Breast epithelium (tissue), 4 donors: ENCODE measurements at regions not wholly inside any gene's neighbourhood (a gene's known extent, or its start where the extent isn't known, plus 50 kb on each side); places are given as distances from the start of the nearest gene placed in this dataset.

ENCODE experiments used
- DNase-seq, 2 donors: peaks; one replicate each; pipeline ENCODE4 v3.0.0-alpha.2; 2019; ENCODE audit warnings: low spot score in 2 of 2
- H3K27ac ChIP-seq, 2 donors: fragments of 200-600 bp; sonication (generic) in 1 of 2; one replicate each; pipeline ENCODE4 v1.5.1; 2016 to 2019; ENCODE audit warnings: mild to moderate bottlenecking in 1 of 2
- H3K27me3 ChIP-seq, 2 donors: fragments of 200-600 bp; sonication (generic) in 1 of 2; one replicate each; pipeline versions ENCODE4 v1.5.1 to v1.6.0; 2017 to 2019; ENCODE audit warnings: control low read depth in 1 of 2, mild to moderate bottlenecking in 1 of 2
- H3K36me3 ChIP-seq: fragments of 200-600 bp; one replicate; pipeline ENCODE4 v1.5.1; 2019
- H3K4me1 ChIP-seq, 2 donors: fragments of 200-600 bp; sonication (generic); one replicate each; pipeline ENCODE4 v1.5.1; 2016 to 2019; ENCODE audit warnings: control low read depth in 1 of 2
- H3K4me3 ChIP-seq, 3 donors: fragments of 200-600 bp; sonication (generic); 1 replicate in 2 of 3; 2 replicates in 1 of 3; pipeline ENCODE4 v1.5.1; 2016 to 2019; ENCODE audit warnings: mild to moderate bottlenecking in 3 of 3, moderate library complexity in 2 of 3
- H3K9me3 ChIP-seq, 2 donors: fragments of 200-600 bp; sonication (generic) in 1 of 2; one replicate each; pipeline ENCODE4 v1.5.1; 2016 to 2019; ENCODE audit warnings: control low read depth in 1 of 2
- CTCF ChIP-seq, 3 donors: fragments of 450-650 bp; IDR thresholded peaks; one replicate each; pipeline ENCODE4 v1.5.1; 2016 to 2017; ENCODE audit warnings: antibody characterized with exemption in 3 of 3, mild to moderate bottlenecking in 3 of 3, moderate library complexity in 3 of 3
- POLR2A ChIP-seq: fragments of 450-650 bp; IDR thresholded peaks from one replicate; pipeline ENCODE4 v1.6.1; 2016; ENCODE audit warnings: antibody characterized with exemption, mild to moderate bottlenecking, moderate library complexity
- POLR2AphosphoS5 ChIP-seq, 3 donors: sonication (generic); formaldehyde crosslinking; IDR thresholded peaks; one replicate each; pipeline ENCODE4 v1.6.1; 2017; ENCODE audit warnings: antibody characterized with exemption in 3 of 3
- intact Hi-C: fragments of 100-400 bp; cut with DNase I; formaldehyde crosslinking; loops from one replicate; pipeline ENCODE4 v1.15.1; 2023; ENCODE audit warnings: low total_unique reads

- H3K4me1 ChIP-seq, result no peaks in the 10 kb centered on the region
- no peak overlapping the region for H3K27ac ChIP-seq
- H3K36me3 ChIP-seq, result no peaks in the 10 kb centered on the region
- DNase-seq, result no peak
- TF ChIP-seq POLR2A (no peak), POLR2AphosphoS5 (IDR thresholded peaks at IDR 0.05) (no peak)
- intact Hi-C loops, result no loop called here
- H3K27me3 ChIP-seq, result peaks cover 0 to 9% of the 10 kb centered on the region in 2 donors
- H3K9me3 ChIP-seq, result peaks cover 0 to 9% of the 10 kb centered on the region in 2 donors
- H3K4me3 ChIP-seq, result no peak overlapping the region
Measured at GRCh38 chr11:116646191-116646590, 126.6 kb downstream of the BUD13 start.

- intact Hi-C loops, result no loop called here
- Histone ChIP-seq H3K9me3 (peaks cover 0 to 9% of the 10 kb centered on the region in 2 donors), H3K27me3 (peaks cover 0 to 7% of the 10 kb centered on the region in 2 donors), H3K4me3 (no peak overlapping the region), H3K27ac (no peak overlapping the region), H3K4me1 (no peaks in the 10 kb centered on the region), H3K36me3 (no peaks in the 10 kb centered on the region)
- TF ChIP-seq POLR2AphosphoS5 (IDR thresholded peaks at IDR 0.05), result no peak
- TF ChIP-seq POLR2A, result no peak
- DNase-seq, result no peak
Measured at GRCh38 chr11:116644941-116645305, 127.9 kb downstream of the BUD13 start.

- TF ChIP-seq POLR2AphosphoS5 (IDR thresholded peaks at IDR 0.05), result no peak
- no peak for TF ChIP-seq POLR2A
- TF ChIP-seq CTCF (IDR thresholded peaks at IDR 0.05), result no peak
- no peak overlapping the region for H3K27ac ChIP-seq
- no peaks in the 10 kb centered on the region for H3K4me1 ChIP-seq
- H3K9me3 ChIP-seq, result peaks cover 0 to 9% of the 10 kb centered on the region in 2 donors
- no peak for DNase-seq
- intact Hi-C loops, result no loop called here
- H3K27me3 ChIP-seq, result peaks cover 0 to 4% of the 10 kb centered on the region in 2 donors
- H3K36me3 ChIP-seq, result no peaks in the 10 kb centered on the region
- no peak overlapping the region for H3K4me3 ChIP-seq
Measured at GRCh38 chr11:116644201-116644940, 128.4 kb downstream of the BUD13 start.

- TF ChIP-seq CTCF (IDR thresholded peaks at IDR 0.05) (no peak), POLR2A (no peak), POLR2AphosphoS5 (IDR thresholded peaks at IDR 0.05) (no peak)
- intact Hi-C loops, result no loop called here
- Histone ChIP-seq H3K4me1 (no peaks in the 10 kb centered on the region), H3K4me3 (no peak overlapping the region), H3K9me3 (peaks cover 0 to 9% of the 10 kb centered on the region in 2 donors), H3K27ac (no peak overlapping the region), H3K27me3 (peaks cover 0 to 4% of the 10 kb centered on the region in 2 donors), H3K36me3 (no peaks in the 10 kb centered on the region)
- no peak for DNase-seq
Measured at GRCh38 chr11:116643521-116643920, 129.3 kb downstream of the BUD13 start.

- no peak overlapping the region for H3K4me3 ChIP-seq
- peaks cover 0 to 9% of the 10 kb centered on the region in 2 donors for H3K9me3 ChIP-seq
- DNase-seq, result no peak
- peaks cover 0 to 4% of the 10 kb centered on the region in 2 donors for H3K27me3 ChIP-seq
- H3K27ac ChIP-seq, result no peak overlapping the region
- no peaks in the 10 kb centered on the region for H3K36me3 ChIP-seq
- intact Hi-C loops, result no loop called here
- no peaks in the 10 kb centered on the region for H3K4me1 ChIP-seq
- TF ChIP-seq POLR2AphosphoS5 (IDR thresholded peaks at IDR 0.05) (no peak), CTCF (IDR thresholded peaks at IDR 0.05) (no peak)
Measured at GRCh38 chr11:116642902-116643301, 129.9 kb downstream of the BUD13 start.

- Histone ChIP-seq H3K27ac (no peak overlapping the region), H3K4me1 (no peaks in the 10 kb centered on the region), H3K4me3 (no peak overlapping the region), H3K9me3 (peaks cover 0 to 9% of the 10 kb centered on the region in 2 donors), H3K36me3 (no peaks in the 10 kb centered on the region), H3K27me3 (peaks cover 0 to 4% of the 10 kb centered on the region in 2 donors)
- TF ChIP-seq POLR2A, result no peak
- no peak for TF ChIP-seq CTCF (IDR thresholded peaks at IDR 0.05)
- no peak for TF ChIP-seq POLR2AphosphoS5 (IDR thresholded peaks at IDR 0.05)
- intact Hi-C loops, result no loop called here
- DNase-seq, result no peak
Measured at GRCh38 chr11:116642481-116642880, 130.3 kb downstream of the BUD13 start.
